K562 (cell line): ENCODE measurements at regions not wholly inside any gene's neighbourhood (a gene's known extent, or its start where the extent isn't known, plus 50 kb on each side); places are given as distances from the start of the nearest gene placed in this dataset.

Experiments
- ATAC-seq: fragments of 200-7000 bp; cut with Tn5 transposase; 3 replicates; pipeline ENCODE4 v1.9.1; 2020; ENCODE audit warnings: moderate library complexity
- BruUV-seq: library from RNA; stranded (reverse); fragments of 400-500 nt; replicated peaks from 2 replicates; lab custom pipeline; 2021; lab: Mats Ljungman, UMichigan
- CTCF ChIA-PET: fragments of 300-600 bp; formaldehyde crosslinking; extraction: SDS; loops from one replicate; lab custom pipeline; 2021; ENCODE audit warnings: low intra/inter-chr PET ratio; lab: Yijun Ruan, JAX
- POLR2A ChIA-PET: fragments of 300-600, 350-650 bp; sonication (Branson Sonifier 250); formaldehyde crosslinking; extraction: SDS; loops from one replicate; lab custom pipeline; 2021; ENCODE audit warnings: antibody characterized with exemption, inconsistent platforms; lab: Yijun Ruan, JAX
- DNase-seq, 4 experiments: peaks; one replicate each; pipeline versions ENCODE4 v3.0.0 to v3.0.0-alpha.2; 2011 to 2018; ENCODE audit warnings: low spot score in 3 of 4, mixed read lengths in 3 of 4; ENCODE audit errors: extremely low read depth in 1 of 4
- FAIRE-seq: peaks from 2 replicates; lab custom pipeline; 2011; peaks lifted over from hg19 to GRCh38; lab: Jason Lieb, UNC
- H2AFZ ChIP-seq: 2 replicates; pipeline ENCODE4 v1.6.0; 2011; ENCODE audit warnings: low read depth, low read length, control low read depth, inconsistent platforms
- H3K27ac ChIP-seq: fragments of 200-600 bp; 3 replicates; pipeline ENCODE4 v1.8.0; 2011; ENCODE audit warnings: low read depth, mild to moderate bottlenecking, control low read depth, inconsistent platforms, low read length, moderate library complexity, mixed read lengths; ENCODE audit errors: extremely low read depth
- H3K27me3 ChIP-seq, 2 experiments: fragments of 300-600 bp in 1 of 2; 2 replicates in 1 of 2; 3 replicates in 1 of 2; pipeline versions ENCODE4 v1.6.0 to v1.8.0; 2011; ENCODE audit warnings: inconsistent platforms in 2 of 2, low read length in 2 of 2, mild to moderate bottlenecking in 1 of 2, mixed read lengths in 1 of 2, moderate library complexity in 1 of 2; ENCODE audit not compliant: control insufficient read depth in 2 of 2, insufficient read depth in 2 of 2
- H3K36me3 ChIP-seq: fragments of 300-600 bp; 3 replicates; pipeline ENCODE4 v1.8.0; 2011; ENCODE audit warnings: mild to moderate bottlenecking, low read length, inconsistent platforms; ENCODE audit not compliant: control insufficient read depth, insufficient read depth
- H3K4me1 ChIP-seq, 2 experiments: fragments of 200-600 bp in 1 of 2; replicated peaks in 1 of 2; 2 replicates in 1 of 2; 3 replicates in 1 of 2; pipeline versions ENCODE4 v1.5.1 to v1.8.0; 2011; ENCODE audit warnings: inconsistent platforms in 2 of 2, low read length in 2 of 2, mild to moderate bottlenecking in 1 of 2, mixed read lengths in 1 of 2, moderate library complexity in 1 of 2; ENCODE audit not compliant: control insufficient read depth in 2 of 2, insufficient read depth in 2 of 2
- H3K4me2 ChIP-seq: 2 replicates; pipeline ENCODE4 v1.6.1; 2011; ENCODE audit warnings: low read length, control low read depth, inconsistent platforms, mixed read lengths; ENCODE audit not compliant: insufficient read depth
- H3K4me3 ChIP-seq: fragments of 200-600 bp; sonication (generic), shearing (Covaris generic); 2 replicates; pipeline ENCODE4 v1.5.1; 2016; ENCODE audit warnings: control low read depth, inconsistent platforms
- H3K79me2 ChIP-seq: fragments of 200-600 bp; 3 replicates; pipeline ENCODE4 v1.8.0; 2011; ENCODE audit warnings: low read length, inconsistent platforms; ENCODE audit not compliant: control insufficient read depth, insufficient read depth
- H3K9ac ChIP-seq, 2 experiments: 2 replicates each; pipeline versions ENCODE4 v1.6.0 to v1.6.1; 2011; ENCODE audit warnings: low read depth in 2 of 2, low read length in 2 of 2, control low read depth in 1 of 2, inconsistent platforms in 1 of 2, mild to moderate bottlenecking in 1 of 2, mixed read lengths in 1 of 2; ENCODE audit not compliant: insufficient read depth in 1 of 2
- H3K9me1 ChIP-seq: one replicate; pipeline ENCODE4 v1.6.0; 2011; ENCODE audit warnings: inconsistent platforms, mild to moderate bottlenecking, low read length, moderate library complexity; ENCODE audit not compliant: control insufficient read depth, insufficient read depth
- H3K9me3 ChIP-seq: replicated peaks from 2 replicates; pipeline ENCODE4 v1.5.1; 2011; ENCODE audit warnings: low read depth, low read length, inconsistent platforms; ENCODE audit not compliant: control insufficient read depth, insufficient read depth
- H4K20me1 ChIP-seq: replicated peaks from 2 replicates; pipeline ENCODE4 v1.6.1; 2011; ENCODE audit warnings: low read length, inconsistent platforms, mixed read lengths; ENCODE audit not compliant: control insufficient read depth, insufficient read depth
- BDP1 ChIP-seq: IDR thresholded peaks from 3 replicates; pipeline ENCODE4 v1.6.1; 2011; ENCODE audit not compliant: insufficient read length, insufficient read depth
- GATA2 ChIP-seq: sonication (generic); formaldehyde crosslinking; IDR thresholded peaks from 2 replicates; pipeline ENCODE4 v1.4.0; 2020; ENCODE audit warnings: mild to moderate bottlenecking, missing genetic modification reagents
- HNRNPH1 ChIP-seq: fragments of 200-400 bp; formaldehyde crosslinking; optimal IDR thresholded peaks from 2 replicates; pipeline ENCODE3; 2017; ENCODE audit warnings: low read depth, mild to moderate bottlenecking, low read length, moderate library complexity
- ILF3 ChIP-seq: fragments of 450-650 bp; IDR thresholded peaks from 2 replicates; pipeline ENCODE4 v1.6.1; 2018; ENCODE audit warnings: antibody characterized with exemption, mild to moderate bottlenecking, moderate library complexity, borderline replicate concordance
- MNT ChIP-seq, 2 experiments: fragments of 450-650 bp; conservative IDR thresholded peaks; 2 replicates each; pipeline ENCODE4 v1.6.1; 2017; ENCODE audit warnings: mild to moderate bottlenecking in 2 of 2, moderate library complexity in 2 of 2
- NCOR1 ChIP-seq: fragments of 450-650 bp; IDR thresholded peaks from 2 replicates; pipeline ENCODE4 v1.6.1; 2016; ENCODE audit warnings: mild to moderate bottlenecking, moderate library complexity
- POLR3A ChIP-seq: IDR thresholded peaks from 2 replicates; pipeline ENCODE4 v1.6.1; 2011; ENCODE audit warnings: borderline replicate concordance, mild to moderate bottlenecking, moderate library complexity; ENCODE audit not compliant: insufficient read length, insufficient read depth; ENCODE audit errors: extremely low read depth
- RAD21 ChIP-seq, 2 experiments: fragments of 250-450 bp in 1 of 2; fragments of 450-650 bp in 1 of 2; sonication (Bioruptor Pico) in 1 of 2; formaldehyde crosslinking in 1 of 2; IDR thresholded peaks in 1 of 2; conservative IDR thresholded peaks in 1 of 2; 2 replicates each; pipeline versions ENCODE4 v1.4.0 to v1.8.0; 2020 to 2022; ENCODE audit warnings: mild to moderate bottlenecking in 2 of 2, moderate library complexity in 1 of 2
- TOE1 ChIP-seq, 2 experiments: fragments of 450-650 bp in 1 of 2; sonication (generic) in 1 of 2; formaldehyde crosslinking in 1 of 2; IDR thresholded peaks; 2 replicates each; pipeline versions ENCODE4 v1.7.1 to v1.8.0; 2016 to 2022; ENCODE audit warnings: borderline replicate concordance in 2 of 2, mild to moderate bottlenecking in 2 of 2, antibody characterized with exemption in 1 of 2, inconsistent platforms in 1 of 2, low read depth in 1 of 2, missing genetic modification reagents in 1 of 2, moderate library complexity in 1 of 2
- ZEB2 ChIP-seq: fragments of 450-650 bp; IDR thresholded peaks from 2 replicates; pipeline ENCODE4 v1.6.1; 2016
- WGBS: fragments of 100-300 bp; shearing (Covaris generic); methylation state at CpG from one replicate; pipeline ENCODE4 v1.1.6; 2016; ENCODE audit warnings: low coverage, mixed read lengths; ENCODE audit not compliant: insufficient coverage; ENCODE audit errors: missing lambda C conversion rate; 5-methylcytosine and 5-hydroxymethylcytosine counted together
- in situ Hi-C: fragments of 300-500 bp; cut with MboI; formaldehyde crosslinking; loops from 4 replicates; pipeline ENCODE4 v1.15.0; 2018; ENCODE audit warnings: inconsistent platforms, mixed read lengths
- intact Hi-C: fragments of 100-400 bp; cut with micrococcal nuclease; formaldehyde crosslinking; loops from 2 replicates; pipeline ENCODE4 v1.14.2; 2022

- in situ Hi-C loops, result no loop called here
- Histone ChIP-seq H3K27me3 (no peaks in the 10 kb centered on the region), H3K4me3 (no peak overlapping the region), H4K20me1 (no peaks in the 10 kb centered on the region), H3K36me3 (no peaks in the 10 kb centered on the region), H3K4me1 (no peaks in the 10 kb centered on the region), H3K27ac (no peak overlapping the region), H2AFZ (no peak overlapping the region), H3K9me1 (no peaks in the 10 kb centered on the region), H3K9ac (no peak overlapping the region), H3K79me2 (no peaks in the 10 kb centered on the region), H3K9me3 (no peaks in the 10 kb centered on the region), H3K4me2 (no peak overlapping the region)
- intact Hi-C loops, result no loop called here
- no peak for ATAC-seq
- no peak for FAIRE-seq
- CTCF ChIA-PET, result no interaction called here
- DNase-seq, result no peak
- POLR2A ChIA-PET, result no interaction called here
- 0% methylated on average over 1 of the region's 2 CpGs for WGBS
- no TSS peak for BruUV-seq
- TF ChIP-seq MNT (conservative IDR thresholded peaks at IDR 0.05), result no peak
- no peak for TF ChIP-seq POLR3A
- TF ChIP-seq BDP1, result no peak
- no peak for TF ChIP-seq HNRNPH1
- TF ChIP-seq TOE1 (IDR thresholded peaks at IDR 0.05; ENCODE audit: borderline replicate concordance), result no peak
- TF ChIP-seq TOE1 (CRISPR knock-in tag; IDR thresholded peaks at IDR 0.05; ENCODE audit: borderline replicate concordance, low read depth), result no peak
- TF ChIP-seq ZEB2, result no peak
- TF ChIP-seq RAD21 (CRISPR knock-in tag; conservative IDR thresholded peaks at IDR 0.05 in 1 of 2, IDR thresholded peaks at IDR 0.05 in 1 of 2), result no peak
- no peak for TF ChIP-seq ILF3
- no peak for TF ChIP-seq NCOR1
- TF ChIP-seq GATA2 (CRISPR knock-in tag), result no peak
These were observed 709.3 kb upstream of the KLHL1 start for GRCh38 chr13:70817576-70817975.
